Heart right ventricle (tissue), 16 donors: ENCODE measurements at regions not wholly inside any gene's neighbourhood (a gene's known extent, or its start where the extent isn't known, plus 50 kb on each side); places are given as distances from the start of the nearest gene placed in this dataset.
"Not testable (repeated sequence)": the region's sequence is repeated elsewhere in the genome, so short reads cannot be mapped to it uniquely, and the experiment has no call there.

Experiments
- ATAC-seq, 8 donors: fragments of 200-7000 bp; cut with Tn5 transposase; one replicate each; pipeline ENCODE4 v1.9.1; 2020; ENCODE audit warnings: mild to moderate bottlenecking in 8 of 8, moderate library complexity in 8 of 8, moderate number of reproducible peaks in 1 of 8
- DNase-seq, 2 donors: peaks; one replicate each; pipeline ENCODE4 v3.0.0-alpha.2; 2020
- H3K27ac ChIP-seq, 10 donors: fragments of 200-600 bp; sonication (generic) in 2 of 10; one replicate each; pipeline versions ENCODE4 v1.5.0 to v1.8.0; 2020 to 2022; ENCODE audit warnings: mild to moderate bottlenecking in 3 of 10
- H3K27me3 ChIP-seq, 7 donors: fragments of 200-600 bp; one replicate each; pipeline ENCODE4 v1.8.0; 2021 to 2022; ENCODE audit warnings: mild to moderate bottlenecking in 2 of 7
- H3K36me3 ChIP-seq, 9 donors: fragments of 200-600 bp; sonication (generic) in 1 of 9; one replicate each; pipeline versions ENCODE4 v1.5.0 to v1.8.0; 2020 to 2022; ENCODE audit warnings: mild to moderate bottlenecking in 2 of 9
- H3K4me1 ChIP-seq, 9 donors: fragments of 200-600 bp; sonication (generic) in 1 of 9; one replicate each; pipeline versions ENCODE4 v1.5.0 to v1.8.0; 2020 to 2022; ENCODE audit warnings: mild to moderate bottlenecking in 4 of 9
- H3K4me3 ChIP-seq, 10 donors: fragments of 200-600 bp; sonication (generic) in 2 of 10; one replicate each; pipeline versions ENCODE4 v1.5.0 to v1.8.0; 2020 to 2022; ENCODE audit warnings: mild to moderate bottlenecking in 7 of 10, moderate library complexity in 2 of 10
- H3K9me3 ChIP-seq, 11 donors: fragments of 200-600 bp in 10 of 11; sonication (generic) in 2 of 11; one replicate each; pipeline versions ENCODE4 v1.5.0 to v1.8.0; 2013 to 2022; ENCODE audit warnings: mild to moderate bottlenecking in 2 of 11, control low read depth in 1 of 11, moderate library complexity in 1 of 11
- WGBS, 2 donors: extraction: QIAGEN DNeasy Blood & Tissue Kit; methylation state at CpG; one replicate each; pipeline ENCODE4 v1.1.7; 2013; ENCODE audit warnings: inconsistent platforms in 1 of 2; 5-methylcytosine and 5-hydroxymethylcytosine counted together
- intact Hi-C, 10 donors: fragments of 100-400 bp; cut with DNase I; formaldehyde crosslinking; loops; one replicate each; pipeline versions ENCODE4 v1.11.1 to v1.14.2; 2022
- TF ChIP-seq, protein P1 (sequence below), 9 donors: fragments of 200-600 bp; sonication (generic) in 2 of 9; IDR thresholded peaks; one replicate each; pipeline versions ENCODE4 v1.5.0 to v1.8.0; 2021 to 2022; ENCODE audit warnings: antibody characterized with exemption in 9 of 9, mild to moderate bottlenecking in 5 of 9, moderate library complexity in 1 of 9
- donor health status: Arrhythmogenic right ventricular cardiomyopathy.
- donor health status: ischemic (EF 13 %, LVEDD 7.1; RV severe dilation, severe dysfunction).
- donor health status: healthy with polysubstance abuse.
- donor health status: DM: no; HTN: yes; CAD: no.
- donor health status: DM: no; HTN: no; CAD: no.
- donor health status: ischemic (EF 25% LVEDD 6.9; RV normal size, moderate dysfunction).
- donor health status: ischemic (EF 25% LVEDD 5.7; RV mildly dilated, moderate dysfunction).
- donor health status: healthy.
- donor health status: DM: yes; HTN: yes; CAD: no.
- donor health status: Ischemic cardiomyopathy.
- donor health status: ischemic (EF 35%, LVEDD 5.7; RV mildly dilated, moderate dysfunction).
- donor health status: nonischemic (EF 11% LVEDD 7.7; RV severe dilation, severe dysfunction).
- donor health status: DM: yes; HTN: yes; CAD: no.
- donor health status: PGD.
- donor health status: ischemic (EF 29% LVEDD 5.4; RV normal size, mild dysfunction).
- donor health status: nonischemic (EF 23%, LVEDD 6.1; RV moderate dilation, normal function).

DNA sequence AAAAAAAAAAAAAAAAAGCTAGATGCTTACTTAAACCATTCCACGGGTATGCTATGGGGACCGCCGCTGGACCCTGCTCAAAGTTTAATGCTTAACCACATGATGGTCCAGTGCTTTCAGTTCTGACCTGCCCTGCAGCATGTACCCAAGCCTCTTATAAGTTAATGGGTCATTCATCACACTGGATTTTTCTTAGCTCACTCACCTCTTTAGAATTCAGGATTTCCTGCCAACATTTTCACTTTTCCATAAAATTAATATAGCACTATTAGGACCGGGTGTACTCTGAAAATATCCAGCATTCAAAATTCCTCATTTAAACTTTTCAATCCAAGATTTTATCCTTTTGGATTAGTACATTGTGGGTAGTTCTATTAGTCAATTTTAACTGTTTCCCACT lies 140.8 kb downstream of the ALDH8A1 start:
- intact Hi-C loops: no loop called here
- no peak overlapping the region for H3K27ac ChIP-seq
- DNase-seq (no peak), ATAC-seq (no peak)
- TF ChIP-seq, protein P1, sequence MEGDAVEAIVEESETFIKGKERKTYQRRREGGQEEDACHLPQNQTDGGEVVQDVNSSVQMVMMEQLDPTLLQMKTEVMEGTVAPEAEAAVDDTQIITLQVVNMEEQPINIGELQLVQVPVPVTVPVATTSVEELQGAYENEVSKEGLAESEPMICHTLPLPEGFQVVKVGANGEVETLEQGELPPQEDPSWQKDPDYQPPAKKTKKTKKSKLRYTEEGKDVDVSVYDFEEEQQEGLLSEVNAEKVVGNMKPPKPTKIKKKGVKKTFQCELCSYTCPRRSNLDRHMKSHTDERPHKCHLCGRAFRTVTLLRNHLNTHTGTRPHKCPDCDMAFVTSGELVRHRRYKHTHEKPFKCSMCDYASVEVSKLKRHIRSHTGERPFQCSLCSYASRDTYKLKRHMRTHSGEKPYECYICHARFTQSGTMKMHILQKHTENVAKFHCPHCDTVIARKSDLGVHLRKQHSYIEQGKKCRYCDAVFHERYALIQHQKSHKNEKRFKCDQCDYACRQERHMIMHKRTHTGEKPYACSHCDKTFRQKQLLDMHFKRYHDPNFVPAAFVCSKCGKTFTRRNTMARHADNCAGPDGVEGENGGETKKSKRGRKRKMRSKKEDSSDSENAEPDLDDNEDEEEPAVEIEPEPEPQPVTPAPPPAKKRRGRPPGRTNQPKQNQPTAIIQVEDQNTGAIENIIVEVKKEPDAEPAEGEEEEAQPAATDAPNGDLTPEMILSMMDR (IDR thresholded peaks at IDR 0.05): no peak
- H3K27me3 ChIP-seq: no peaks in the 10 kb centered on the region
- H3K36me3 ChIP-seq: no peaks in the 10 kb centered on the region
- 88% methylated on average over 4 of the region's 4 CpGs for WGBS, 2 donors
- H3K9me3 ChIP-seq: no peaks in the 10 kb centered on the region
- no peak overlapping the region for H3K4me3 ChIP-seq
- H3K4me1 ChIP-seq: no peaks in the 10 kb centered on the region

DNA sequence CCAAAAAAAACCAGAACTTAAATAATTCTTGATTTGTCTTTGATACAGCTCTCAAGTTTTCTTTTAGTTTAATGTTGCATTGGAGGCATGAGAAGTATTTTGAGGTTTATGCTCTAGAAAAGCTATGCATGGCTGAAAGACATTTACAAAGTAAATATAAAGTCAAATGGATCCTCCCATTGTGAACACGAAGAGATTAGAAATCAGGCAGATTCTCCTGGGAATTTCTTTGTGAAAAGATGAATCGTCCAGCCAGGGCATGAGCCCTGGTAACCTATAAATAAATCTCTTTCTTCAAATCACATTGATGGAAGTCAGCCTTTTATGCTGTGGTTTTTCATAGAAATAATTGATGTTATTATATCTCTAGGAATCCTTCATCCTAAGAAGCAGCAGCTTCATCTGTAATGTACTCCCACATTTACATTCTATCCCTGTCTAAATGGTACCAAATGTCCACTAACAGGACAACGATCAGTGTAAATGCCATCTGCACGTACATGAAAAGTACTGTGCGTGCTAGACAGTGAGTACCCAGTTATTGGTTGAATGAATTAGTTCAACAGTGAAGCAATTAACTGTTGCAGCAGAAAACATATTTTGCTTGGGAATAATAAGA lies 143.6 kb downstream of the ALDH8A1 start:
- Histone ChIP-seq H3K27me3 (no peaks in the 10 kb centered on the region), H3K4me1 (no peaks in the 10 kb centered on the region), H3K9me3 (no peaks in the 10 kb centered on the region), H3K27ac (no peak overlapping the region), H3K36me3 (no peaks in the 10 kb centered on the region), H3K4me3 (no peak overlapping the region)
- intact Hi-C loops: no loop called here
- TF ChIP-seq, protein P1 (IDR thresholded peaks at IDR 0.05): no peak
- ATAC-seq (no peak), DNase-seq (no peak)
- WGBS, 2 donors: 68 to 76% methylated on average over 5 of the region's 5 CpGs

DNA sequence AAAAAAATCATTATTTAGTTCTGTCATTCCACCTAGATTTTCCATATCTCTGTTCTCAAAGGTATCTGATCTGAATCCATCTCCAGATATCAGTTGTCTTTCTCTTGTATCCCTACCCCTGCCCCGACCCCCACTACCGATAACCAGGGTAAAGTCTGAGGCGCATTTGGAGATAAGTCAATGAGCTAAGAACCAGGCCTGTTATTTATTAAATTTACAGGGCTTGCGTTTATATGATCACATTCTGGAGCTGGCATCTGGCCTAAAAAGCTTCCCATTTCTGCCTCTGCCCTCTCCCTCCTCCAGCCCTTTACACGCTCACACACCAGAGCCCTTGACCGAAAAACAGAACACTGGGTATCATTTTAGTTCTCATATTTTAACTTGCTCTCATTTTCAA lies 144.7 kb downstream of the ALDH8A1 start:
- Histone ChIP-seq H3K27ac (no peak overlapping the region), H3K9me3 (no peaks in the 10 kb centered on the region), H3K36me3 (no peaks in the 10 kb centered on the region), H3K4me1 (no peaks in the 10 kb centered on the region), H3K4me3 (no peak overlapping the region), H3K27me3 (no peaks in the 10 kb centered on the region)
- ATAC-seq (no peak), DNase-seq (no peak)
- intact Hi-C loops: no loop called here
- WGBS, 2 donors: 83 to 86% methylated on average over 6 of the region's 6 CpGs
- TF ChIP-seq, protein P1 (IDR thresholded peaks at IDR 0.05): no peak

DNA sequence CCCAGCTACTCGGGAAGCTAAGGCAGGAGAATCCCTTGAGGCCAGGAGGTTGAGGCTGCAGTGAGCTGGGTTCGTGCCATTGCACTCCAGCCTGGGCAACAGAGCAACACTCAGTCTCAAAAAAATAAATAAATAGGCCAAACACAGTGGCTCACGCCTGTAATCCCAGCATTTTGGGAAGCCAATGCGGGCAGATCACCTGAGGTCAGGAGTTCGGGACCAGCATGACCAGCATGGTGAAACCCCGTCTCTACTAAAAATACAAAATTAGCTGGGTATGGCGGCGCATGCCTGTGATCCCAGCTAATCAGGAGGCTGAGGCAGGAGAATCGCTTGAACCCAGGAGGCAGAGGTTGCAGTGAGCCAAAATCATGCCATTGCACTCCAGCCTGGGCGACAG lies 145.6 kb downstream of the ALDH8A1 start:
- ATAC-seq, H3K4me1 ChIP-seq, H3K27me3 ChIP-seq, H3K36me3 ChIP-seq, H3K4me3 ChIP-seq, intact Hi-C loops, H3K9me3 ChIP-seq, DNase-seq, H3K27ac ChIP-seq: not testable (repeated sequence)
- WGBS, 2 donors: 94 to 98% methylated on average over 10 of the region's 10 CpGs

DNA sequence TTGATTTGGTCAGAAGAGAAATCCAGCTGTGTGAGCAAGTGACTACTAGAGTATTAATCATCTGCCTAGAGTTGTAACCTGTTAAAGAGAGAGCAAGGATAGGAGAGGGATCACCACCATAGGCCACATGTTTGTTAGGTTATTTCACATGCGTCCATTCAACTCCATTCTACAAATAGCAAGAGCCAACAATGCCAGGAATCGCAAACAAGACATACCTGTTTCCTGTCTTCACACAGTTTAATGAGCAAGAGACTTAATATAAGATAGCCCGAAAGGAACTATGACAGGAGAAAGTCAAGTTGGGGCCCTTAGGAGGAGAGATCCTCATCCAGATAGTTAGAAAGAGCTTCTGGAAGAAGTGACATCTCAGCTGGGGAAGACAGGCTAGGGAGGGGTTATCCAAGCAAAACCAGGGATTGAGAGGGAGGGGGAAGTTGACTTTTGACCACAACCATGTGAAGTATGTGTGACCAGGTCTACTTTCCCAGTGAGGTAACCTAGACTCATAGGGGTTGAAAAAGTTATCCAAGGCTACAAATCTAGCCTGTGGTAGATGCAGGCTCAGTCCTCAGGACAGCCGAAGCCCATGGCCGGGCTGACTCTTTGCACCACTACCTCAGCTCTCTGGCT lies 147.4 kb downstream of the ALDH8A1 start:
- DNase-seq (no peak), ATAC-seq (no peak)
- Histone ChIP-seq H3K9me3 (no peaks in the 10 kb centered on the region), H3K4me1 (peaks cover 0 to 8% (median 0%) of the 10 kb centered on the region in 9 donors), H3K4me3 (no peak overlapping the region), H3K27me3 (no peaks in the 10 kb centered on the region), H3K36me3 (no peaks in the 10 kb centered on the region), H3K27ac (no peak overlapping the region)
- TF ChIP-seq, protein P1 (IDR thresholded peaks at IDR 0.05): no peak
- intact Hi-C loops: no loop called here
- WGBS, 2 donors: 74 to 94% methylated on average over 5 of the region's 5 CpGs
